Renal pelvis (tissue), 1 donor: ENCODE measurements at regions not wholly inside any gene's neighbourhood (a gene's known extent, or its start where the extent isn't known, plus 50 kb on each side); places are given as distances from the start of the nearest gene placed in this dataset.

Experiments
- DNase-seq: peaks from one replicate; pipeline ENCODE4 v3.0.0-alpha.2; 2013

DNA sequence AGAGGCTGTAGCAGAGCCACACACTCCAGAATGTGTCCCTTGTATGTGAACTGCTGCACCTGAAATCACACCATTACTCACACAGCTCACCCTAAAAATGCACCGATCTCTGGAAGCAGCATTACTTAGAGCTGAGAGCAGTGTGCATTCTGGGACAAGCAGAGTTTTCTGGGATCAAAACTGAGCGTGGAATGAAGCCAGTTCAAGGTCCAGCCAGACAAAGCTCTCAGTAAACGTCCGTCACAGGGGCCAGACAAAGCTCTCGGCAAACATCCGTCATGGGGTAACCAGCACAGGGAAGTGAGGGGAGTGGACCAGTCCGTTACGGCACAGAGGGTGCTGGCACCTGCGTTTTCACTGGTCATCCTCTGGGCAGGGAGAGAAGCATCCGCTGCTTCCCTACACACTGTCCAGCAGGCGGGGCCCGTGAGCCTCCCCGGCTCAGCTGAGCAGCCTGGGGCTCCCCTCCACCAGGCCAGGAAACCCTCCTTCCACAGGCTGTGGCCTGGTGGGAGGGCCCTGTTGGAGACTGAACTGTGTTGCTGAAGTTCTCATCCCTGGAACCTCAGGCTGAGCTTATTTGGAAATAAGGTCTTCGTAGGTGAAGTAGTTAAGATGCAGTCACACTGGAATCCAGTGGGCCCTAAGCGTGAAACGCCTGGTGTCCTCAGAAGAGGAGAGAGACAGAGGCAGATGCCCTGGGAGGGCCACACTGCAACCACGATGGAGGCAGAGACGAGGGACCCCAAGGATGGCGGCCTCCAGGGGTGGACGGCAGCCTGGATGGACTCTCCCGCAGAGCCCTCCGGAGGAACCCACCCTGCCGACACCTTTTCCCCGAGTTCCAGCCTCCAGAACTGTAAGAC lies 883.9 kb downstream of the BRD1 start:
- DNase-seq: no peak

DNA sequence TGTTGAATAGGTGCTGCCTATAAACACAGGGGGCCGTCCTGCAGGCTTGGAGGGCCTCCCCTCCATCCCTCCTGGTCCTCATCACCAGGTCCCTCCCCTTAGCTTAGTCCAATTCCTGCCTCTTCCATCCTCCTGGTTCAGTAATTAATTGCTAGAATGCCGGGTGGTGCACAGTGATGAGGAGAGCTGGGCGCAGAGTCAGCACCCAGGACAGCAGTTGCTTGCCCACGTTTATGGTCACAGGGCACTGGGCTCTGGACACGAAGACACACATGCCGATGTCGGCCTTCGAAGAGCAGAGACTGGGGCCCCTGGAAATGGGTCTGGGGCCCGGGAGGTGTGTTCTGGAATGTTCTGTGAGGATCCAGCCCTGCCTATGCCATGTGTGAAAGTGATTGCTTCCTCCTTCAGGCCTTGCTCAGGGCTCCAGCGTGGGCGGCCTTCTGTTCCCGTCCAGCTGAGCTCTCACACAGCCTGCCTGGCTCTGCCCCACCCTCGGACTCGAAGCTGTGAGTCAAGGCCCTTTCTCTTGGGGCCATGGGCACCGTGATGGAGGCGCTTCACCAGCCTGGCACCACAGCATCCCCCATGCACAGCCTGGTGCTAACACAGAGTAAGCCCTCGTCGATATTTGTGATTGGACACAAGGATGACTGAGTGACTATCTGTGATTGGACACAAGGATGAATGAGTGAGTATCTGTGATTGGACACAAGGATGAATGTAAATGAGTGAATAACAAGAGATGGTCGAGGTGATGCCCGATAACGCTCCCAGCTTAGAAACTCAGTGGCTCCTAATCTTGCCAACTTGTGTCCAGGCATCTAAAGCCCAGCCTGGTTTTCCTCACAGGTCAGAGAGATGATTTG lies 884.7 kb downstream of the BRD1 start:
- DNase-seq: no peak

DNA sequence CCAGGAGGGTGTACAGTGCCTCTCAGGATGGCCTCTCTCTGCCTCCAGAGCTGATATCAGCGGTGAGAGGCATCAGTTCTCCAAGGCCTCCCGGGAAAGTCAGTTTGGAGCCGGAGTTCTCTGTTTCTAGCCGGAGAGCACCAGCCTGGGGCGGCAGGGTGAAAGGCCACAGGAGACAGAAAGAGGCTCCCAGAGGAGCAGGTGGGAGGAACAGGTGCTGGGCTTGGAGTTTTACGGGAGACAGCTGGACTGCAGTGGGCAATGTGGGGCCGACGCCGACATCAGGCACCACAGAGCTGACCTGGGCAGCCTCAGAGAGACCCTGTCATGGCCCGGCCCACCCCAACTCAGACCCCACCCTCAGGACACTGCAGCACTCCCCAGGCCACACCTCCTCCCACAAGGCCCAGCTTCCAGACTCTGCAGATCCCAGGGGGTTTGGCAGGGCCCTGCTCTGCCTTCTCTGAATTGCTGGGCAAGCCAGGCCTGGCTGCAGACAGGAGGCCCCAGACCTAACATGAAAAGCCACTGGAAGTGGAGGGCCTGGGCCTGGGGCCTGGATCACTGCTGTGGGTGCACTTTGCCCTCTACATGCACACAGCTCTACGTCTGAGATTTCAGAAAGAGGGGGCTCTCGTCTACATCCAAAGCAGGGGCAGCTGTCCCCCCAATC lies 885.6 kb downstream of the BRD1 start:
- no peak for DNase-seq

DNA sequence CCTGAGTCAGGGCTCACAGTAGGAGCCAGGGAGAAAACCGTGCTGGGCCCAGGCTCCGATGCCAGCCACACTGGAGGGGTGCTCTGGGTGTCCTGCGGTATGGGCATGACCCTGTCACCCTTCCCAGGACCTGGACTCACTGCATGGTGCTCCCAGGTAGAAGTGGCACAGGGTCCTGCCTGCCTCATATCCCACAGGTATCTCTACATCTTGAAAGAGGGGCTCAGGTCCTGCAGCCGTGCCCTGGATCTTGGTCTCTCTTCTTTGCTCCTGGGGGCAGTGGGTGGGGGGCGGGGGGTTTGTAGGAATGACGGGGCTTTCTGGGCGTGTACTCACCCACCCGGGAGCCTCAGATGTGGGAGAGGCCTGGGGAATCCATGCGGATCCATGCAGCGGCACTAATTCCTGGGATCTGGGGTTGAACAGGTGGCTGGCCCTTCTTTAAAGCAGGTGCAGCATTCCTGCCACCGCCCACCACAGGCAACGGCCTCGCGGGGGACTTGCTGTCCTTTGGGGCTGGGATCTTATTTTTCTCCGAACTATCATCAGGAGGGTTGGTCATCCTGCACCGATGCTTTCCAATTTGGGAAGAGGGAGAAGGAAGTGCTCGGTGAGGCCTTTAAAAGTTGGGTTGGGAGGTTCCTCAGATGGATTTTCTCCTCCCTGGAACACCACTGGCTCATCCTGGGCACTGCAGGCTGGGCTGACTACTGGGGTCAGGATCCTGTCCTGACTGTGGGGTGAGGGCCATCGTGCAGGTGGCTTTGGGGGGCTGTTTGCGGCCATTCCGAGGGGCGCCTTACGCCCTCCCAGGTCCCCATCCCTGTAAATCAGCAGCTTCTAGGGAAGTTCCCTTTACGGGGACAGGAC lies 886.4 kb downstream of the BRD1 start:
- no peak for DNase-seq

DNA sequence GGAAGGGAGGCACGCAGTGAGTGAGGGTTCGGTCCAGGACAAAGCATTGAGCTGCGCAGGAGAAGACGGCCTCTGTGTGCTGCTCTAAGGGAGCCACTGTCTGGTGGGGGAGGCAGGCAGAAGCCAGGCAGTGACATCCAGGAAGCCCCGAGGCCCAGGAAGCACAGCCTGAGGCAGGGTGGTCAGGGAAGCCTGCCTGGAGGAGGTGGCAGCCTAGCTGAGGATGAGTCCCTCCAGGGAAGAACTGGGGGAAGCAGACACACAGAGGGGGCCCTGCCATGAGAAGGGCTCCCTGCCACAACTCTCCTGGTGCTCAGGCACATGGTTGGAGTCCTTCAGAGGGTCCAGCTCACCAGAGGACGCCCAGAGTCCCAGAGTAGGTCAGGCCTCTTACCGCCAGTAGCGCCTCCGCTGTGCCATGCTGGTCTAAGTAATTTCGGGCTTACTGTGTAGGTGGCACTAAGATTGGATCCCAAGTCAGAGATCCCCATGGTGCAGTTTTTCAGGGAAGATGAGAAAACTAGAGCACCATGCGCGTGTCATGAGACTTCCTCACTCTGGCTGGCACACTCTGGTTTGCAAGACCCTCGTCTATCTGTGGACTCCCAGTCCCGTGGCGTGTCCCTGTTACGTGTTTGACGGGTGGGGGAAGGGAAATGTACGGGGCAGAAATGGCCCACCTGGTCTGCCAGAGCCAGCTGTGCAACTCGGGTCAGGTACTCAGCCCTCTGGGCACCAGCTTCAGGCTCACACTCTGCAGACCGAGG lies 887.2 kb downstream of the BRD1 start:
- no peak for DNase-seq

DNA sequence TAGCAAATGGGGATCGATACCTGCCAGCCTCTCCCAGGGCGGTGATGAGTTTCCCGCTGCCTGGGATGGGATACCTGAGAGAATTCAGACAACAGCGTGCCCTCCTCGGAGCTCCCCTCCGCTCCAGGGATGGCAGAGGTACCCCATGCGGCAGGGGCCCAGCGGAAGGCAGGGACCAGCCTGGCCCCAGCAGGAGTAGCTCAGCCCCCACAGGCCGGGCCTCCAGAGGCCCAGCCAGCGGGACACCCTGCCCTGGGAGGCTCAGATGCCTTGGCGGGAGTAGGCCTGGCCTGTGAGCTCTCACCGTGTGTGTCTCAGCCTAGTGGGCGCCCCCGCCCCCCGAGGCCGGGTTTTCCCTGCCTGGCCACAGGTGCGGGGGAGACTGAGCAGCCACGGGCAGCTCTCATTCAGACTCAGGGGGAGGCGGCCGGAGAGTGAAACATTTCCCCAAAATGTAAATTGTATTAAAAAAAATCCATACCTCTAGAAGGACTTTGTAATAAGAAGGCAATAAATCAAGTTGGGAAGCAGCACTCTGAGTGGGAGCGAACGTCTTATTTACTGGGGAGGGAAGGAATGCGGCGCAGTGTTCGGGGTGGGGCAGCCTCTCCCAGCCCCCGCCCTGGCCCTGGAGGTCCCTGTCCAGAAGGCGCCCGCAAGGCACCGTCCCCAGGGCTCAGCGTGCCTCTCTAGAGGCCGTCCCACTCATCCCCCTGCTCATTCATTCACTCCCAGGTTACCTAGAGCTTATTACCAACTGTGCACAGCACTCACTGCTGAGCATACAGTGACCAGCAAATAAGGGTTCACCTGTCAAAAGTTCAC lies 888.0 kb downstream of the BRD1 start:
- DNase-seq: peak; percentile 28

DNA sequence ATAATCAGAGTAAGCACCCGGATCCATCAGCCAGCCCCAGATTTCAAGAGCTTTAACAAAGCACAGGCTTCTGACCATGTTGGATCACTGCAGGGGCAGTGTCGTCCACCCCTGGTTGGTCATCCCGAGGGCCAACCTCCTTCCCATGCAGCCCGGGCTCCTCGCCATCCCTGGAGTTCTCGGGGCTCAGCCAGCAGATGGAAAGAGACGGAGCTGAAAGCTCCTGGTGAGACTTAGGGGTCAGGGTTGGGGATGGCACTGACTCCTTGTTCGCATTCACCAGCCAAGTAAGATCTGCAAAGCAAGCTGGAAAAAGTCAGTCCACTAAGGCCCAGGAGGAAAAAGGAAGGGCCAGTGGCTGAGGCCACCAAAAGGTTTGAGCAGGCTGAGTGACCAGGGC lies 888.9 kb downstream of the BRD1 start:
- DNase-seq: no peak

DNA sequence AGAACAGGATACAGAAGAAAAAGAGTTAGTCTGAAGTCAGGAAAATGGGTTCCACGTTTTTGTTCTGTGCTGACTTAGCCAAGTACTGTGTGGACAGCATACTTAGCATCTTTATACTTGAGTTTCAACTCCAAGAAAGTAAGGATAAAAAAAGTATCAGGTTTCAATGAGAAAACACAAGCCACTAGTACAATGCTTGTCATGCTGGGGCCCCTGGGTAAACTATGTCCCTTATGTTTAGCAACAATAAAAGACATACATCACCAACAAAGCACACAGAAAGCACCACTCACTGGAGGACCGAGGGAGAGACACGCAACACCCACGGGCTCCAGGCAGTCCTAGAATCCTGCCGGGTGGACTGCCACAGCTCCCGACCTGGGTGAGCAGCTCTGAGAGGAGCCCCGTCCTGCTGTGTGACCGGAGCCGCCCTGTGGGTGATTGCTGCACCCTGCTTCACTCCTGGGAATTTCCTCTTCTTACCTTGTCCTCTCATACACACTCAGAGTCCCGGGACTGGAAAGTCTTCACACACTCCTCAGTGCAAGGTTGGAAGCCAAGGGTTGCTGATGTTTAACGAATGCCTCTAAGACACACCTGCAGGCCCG lies 890.5 kb downstream of the BRD1 start:
- DNase-seq: no peak

DNA sequence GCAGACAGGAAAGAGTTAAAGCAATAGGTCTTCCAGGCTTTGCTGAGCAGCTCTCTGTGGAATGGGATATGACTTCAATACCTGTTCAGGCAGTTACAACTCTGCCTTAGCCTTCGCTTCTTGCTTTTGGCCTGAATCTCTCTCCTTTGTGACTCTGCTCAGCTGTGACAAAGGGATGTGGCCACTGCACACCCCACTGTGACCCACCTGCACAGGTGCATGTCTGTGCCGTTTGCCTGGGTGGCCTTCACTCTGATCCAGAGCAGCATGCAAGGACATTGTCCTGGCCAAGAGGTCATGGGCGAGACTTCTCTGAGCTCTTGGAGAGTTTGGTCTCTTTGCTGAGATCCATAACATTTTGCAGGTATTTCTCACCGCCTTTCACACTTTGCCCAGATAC lies 891.3 kb downstream of the BRD1 start:
- no peak for DNase-seq

DNA sequence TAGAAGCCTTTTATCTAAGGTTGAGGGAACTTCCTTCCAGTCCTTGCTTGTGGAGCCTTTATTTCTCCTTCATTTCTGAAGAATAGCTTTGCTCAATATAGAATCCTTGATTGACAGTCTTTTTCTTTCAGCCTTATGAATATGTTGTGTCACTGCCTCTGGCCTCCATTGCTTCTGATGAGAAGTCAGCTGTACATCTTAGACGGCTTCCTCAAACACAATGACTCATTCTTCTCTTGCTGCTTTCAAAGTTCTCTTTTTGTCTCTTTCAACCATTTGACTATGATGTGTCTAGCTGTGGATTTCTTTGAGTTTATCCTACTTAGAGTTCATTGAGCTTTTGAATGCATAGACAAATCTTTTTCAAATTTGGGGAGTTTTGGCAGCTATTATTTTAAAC lies 893.2 kb downstream of the BRD1 start:
- DNase-seq: no peak

DNA sequence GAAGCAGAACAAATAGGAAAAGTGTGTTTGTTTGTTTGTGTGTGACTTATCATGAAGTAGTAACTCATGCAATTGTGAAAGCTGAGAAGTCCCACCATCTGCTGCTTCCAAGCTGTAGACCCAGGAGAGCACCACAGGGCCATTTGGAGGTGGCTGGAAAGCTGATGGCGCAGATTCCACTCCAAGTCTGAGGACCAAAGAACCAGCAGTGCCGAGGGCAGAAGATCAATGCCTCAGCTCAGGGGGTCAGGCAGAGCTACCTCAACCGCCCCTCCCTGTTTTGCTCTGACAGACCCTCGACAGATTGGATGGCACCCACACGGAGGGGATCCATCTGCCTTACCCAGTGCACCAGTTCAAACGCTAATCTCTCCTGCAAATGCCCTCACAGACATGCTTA lies 896.2 kb downstream of the BRD1 start:
- no peak for DNase-seq

DNA sequence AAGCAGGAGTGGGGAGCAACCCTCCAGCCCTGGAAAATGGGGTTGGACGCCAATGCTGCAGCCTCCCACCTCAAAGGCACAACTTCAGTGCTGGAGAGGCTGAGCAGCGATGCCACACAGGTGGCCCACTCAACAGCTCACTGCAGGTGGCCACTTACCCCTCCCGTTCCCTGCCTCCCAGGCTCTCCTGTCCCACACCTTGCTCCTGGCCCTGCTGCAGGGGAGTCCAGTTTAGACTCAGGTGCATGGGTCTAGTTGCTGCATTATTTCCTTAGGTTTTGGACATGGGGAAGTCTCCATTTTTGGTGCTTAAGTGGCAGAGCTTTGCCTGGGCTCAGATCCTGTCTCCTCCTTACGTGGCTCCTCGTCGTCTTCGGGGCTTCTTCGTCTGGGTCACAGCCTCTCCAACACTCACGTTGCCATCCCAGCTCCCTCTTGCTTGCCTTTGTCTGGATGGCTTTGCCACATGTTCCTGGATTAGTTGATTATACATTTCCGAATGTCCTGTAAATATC lies 898.3 kb downstream of the BRD1 start:
- no peak for DNase-seq

DNA sequence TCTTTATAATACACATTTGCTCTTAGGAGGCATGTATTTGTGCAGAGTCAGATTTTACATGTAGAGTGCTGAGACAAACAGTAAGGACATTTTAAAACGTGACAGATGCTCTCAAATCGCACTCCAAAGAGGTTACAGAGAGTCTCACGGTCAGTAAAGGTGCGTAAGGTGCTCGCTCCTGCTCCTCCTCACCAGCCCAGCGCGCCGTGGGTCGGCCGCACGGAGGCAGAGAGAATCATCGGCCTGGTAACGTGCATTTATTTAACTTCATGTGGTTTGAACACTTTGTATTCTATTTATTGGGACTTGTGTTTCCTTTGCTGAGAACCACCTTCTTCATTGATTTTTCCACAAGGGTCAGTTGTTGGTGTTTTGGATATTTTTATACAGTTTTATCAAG lies 900.1 kb downstream of the BRD1 start:
- DNase-seq: no peak

DNA sequence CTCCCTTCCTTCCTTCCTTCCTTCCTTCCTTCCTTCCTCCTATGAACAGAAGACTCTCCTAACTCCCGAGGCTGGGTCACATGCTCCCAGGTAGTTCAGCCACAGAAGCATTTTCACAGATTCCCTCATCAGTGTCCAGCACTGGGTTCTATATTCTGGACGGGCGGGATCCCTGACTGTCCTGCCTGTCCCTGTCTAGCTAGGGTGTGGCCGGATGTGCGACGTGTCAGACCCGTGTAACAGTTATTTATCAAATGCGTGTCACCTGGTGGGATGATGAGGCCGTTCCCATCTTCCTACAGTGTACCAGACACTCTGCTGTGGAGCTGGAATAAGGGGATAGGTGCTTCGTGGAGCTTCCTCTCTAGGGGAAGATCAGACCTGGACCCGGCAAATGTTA lies 901.0 kb downstream of the BRD1 start:
- no peak for DNase-seq

DNA sequence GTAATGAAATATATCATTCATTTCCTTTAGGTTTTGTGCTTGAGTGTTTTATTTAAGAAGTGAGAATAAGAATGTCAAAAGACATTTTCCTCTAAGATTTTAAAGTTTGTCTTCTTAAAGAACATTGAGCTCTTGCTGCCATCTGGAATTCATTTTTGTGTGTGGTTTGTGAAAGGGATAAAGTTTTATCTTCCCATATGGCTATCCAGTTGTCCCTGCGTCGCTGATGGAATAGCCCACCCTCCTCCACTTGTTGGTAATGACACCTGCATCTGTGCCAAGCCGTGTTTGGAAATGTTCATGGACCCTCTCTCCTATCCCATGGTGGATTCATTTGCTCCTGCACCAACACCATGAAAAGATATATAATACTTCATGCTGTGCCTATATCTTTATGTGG lies 901.5 kb downstream of the BRD1 start:
- no peak for DNase-seq

DNA sequence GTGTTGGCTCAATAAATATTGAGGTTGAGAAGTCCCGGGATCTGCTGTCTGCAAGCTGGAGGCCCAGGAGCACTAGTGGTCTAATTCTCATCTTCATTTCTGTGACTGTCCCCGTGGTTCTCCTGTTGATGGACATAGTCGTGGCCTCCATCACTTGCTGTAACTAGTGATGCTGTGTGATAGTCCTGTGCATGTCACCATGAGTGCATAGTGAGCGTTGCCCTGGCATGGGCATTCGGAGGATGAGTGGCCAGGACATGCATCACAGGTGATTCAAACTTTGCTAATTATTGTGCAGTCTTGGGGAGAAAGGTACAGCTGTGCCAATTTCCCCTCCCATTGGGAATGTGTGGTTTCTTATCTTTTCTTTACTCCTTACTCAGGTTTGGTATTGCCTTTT lies 902.2 kb downstream of the BRD1 start:
- DNase-seq: no peak

DNA sequence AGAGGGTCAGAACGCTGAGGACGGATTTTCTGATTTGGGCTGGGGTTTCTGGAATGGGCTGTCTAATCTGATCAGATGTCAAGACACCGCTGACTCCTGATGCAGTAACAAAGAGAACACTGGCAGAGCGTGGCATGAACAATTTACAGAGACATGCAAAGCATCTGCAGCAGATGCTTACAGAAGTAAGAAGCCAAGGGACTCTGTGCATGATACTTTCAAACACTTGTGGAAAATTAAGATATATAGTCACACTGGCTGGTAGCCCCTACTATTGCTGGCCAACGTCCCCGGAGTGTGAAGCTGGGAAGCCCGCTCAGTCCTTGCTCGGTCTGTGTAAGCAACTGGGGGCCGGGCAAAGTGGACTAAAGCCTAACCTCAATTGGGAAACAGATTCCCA lies 903.7 kb downstream of the BRD1 start:
- no peak for DNase-seq

DNA sequence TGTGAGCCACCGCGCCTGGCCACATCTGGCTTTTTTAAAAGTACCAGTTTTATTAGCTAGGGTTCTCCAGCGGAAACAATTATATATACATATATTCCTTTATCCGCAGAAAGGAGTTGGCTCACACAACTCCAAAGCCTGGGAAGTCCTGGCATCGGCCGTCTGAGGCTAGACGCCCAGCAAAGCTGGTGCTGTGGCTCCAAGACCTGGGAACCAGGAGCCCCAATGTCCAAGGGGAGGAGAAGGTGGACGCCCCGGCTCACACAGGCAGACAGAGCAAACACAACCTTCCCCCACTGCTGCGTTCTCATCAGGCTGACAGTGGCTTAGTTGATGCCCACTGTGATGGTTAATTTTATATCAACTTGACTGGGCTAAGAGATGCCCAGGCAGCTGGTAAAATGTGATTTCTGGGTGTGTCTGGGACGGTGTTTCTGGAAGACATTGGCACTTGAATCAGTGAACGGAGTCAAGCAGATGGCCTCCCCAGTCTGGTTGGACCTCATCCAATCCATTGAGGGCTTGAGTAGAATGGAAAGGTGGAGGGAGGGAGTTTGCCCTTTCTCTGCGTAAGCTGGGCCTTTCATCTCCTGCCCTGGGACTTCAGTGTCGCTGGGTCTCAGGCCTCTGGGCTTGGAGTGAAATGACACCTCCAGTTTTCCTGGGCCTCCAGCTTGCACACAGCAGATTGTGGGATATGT lies 904.4 kb downstream of the BRD1 start:
- DNase-seq: no peak
